ENCODE measurements at regions not wholly inside any gene's neighbourhood (a gene's known extent, or its start where the extent isn't known, plus 50 kb on each side); places are given as distances from the start of the nearest gene placed in this dataset.

DNA sequence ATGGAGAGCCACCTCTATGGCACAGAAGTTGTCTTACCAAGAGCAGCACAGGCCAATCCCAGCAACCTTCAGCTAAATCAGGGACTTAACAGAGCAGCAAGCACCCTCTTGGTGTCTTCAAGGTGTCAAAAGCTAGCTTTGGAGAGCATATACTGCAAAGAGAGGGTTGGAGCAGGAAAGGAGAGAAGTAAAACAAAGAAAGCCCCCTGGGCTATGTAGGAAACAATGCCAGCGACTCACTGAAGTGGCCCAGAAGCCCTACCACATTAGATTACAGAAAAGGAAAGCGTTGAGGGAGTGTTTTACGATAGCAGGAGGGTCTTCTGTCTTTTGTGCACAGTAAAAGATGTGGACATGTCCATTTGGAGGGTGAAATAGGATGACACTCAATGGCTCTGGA, 233.4 kb downstream of the MREG start:
- Mint-ChIP-seq H3K27me3 (peaks cover 26% of the 10 kb centered on the region), H3K27ac (no peak overlapping the region), H3K4me3 (no peak overlapping the region), H3K36me3 (ENCODE audit: low read depth) (peaks cover 2% of the 10 kb centered on the region), H3K4me1 (no peaks in the 10 kb centered on the region)
- no peak for DNase-seq
- ATAC-seq = no peak
- no peaks in the 10 kb centered on the region for H3K9me3 ChIP-seq (ENCODE audit: control insufficient read depth, low read length, poor library complexity, severe bottlenecking)

DNA sequence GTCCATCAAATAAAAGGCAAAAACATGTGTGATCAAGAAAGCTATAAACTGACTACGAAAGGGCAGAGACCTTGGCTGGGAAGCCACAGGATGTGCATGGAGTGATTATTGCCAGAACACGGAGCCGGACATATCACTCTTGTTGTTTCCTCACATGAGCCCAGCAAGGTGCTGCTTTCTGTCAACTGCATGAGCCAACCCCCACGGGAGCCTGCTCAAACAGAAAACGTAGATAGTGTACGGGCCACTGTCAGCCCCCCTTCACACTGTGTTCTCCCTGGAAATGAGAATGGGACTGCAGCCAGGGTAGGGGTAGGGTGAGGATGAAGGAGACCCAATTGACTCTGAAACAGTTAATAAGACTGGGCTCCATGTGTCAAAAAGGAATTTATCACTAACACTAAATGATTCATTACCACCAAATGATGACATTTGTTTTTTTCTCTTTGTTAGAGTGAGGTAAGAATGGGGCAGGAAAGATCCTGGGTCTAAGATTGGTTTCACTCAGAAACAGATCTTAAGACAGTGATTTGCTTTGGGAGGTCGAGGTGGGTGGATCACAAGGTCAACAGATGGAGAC, 235.8 kb downstream of the MREG start:
- Mint-ChIP-seq H3K27me3 (peaks cover 32% of the 10 kb centered on the region), H3K4me3 (no peak overlapping the region), H3K27ac (no peak overlapping the region), H3K4me1 (no peaks in the 10 kb centered on the region), H3K36me3 (ENCODE audit: low read depth) (peaks cover 2% of the 10 kb centered on the region)
- no peaks in the 10 kb centered on the region for H3K9me3 ChIP-seq (ENCODE audit: control insufficient read depth, low read length, poor library complexity, severe bottlenecking)
- ATAC-seq (no peak), DNase-seq (no peak)

DNA sequence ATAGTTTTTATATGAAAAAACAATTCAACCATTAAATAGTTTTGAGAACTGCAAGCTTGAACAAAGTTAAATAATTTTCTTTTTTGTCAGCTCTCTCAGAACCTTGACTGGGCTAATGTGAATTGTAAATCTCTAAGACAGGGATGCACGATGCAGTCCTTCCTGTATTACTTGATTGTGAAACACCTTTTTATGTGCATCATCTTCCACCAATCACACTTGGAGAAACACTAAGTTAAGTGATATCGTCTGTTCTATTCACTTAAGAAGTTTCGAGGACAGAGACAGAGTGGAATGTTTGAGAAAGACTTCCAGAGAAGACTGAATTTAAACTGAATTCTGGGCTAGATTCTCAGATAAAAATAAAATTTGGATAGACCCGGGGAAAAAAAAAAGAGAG, 238.2 kb downstream of the MREG start:
- no peak overlapping the region for H3K4me3 Mint-ChIP-seq
- peaks cover 2% of the 10 kb centered on the region for H3K36me3 Mint-ChIP-seq (ENCODE audit: low read depth)
- no peak for DNase-seq
- H3K27ac Mint-ChIP-seq = no peak overlapping the region
- H3K27me3 Mint-ChIP-seq = peaks cover 32% of the 10 kb centered on the region
- H3K9me3 ChIP-seq (ENCODE audit: control insufficient read depth, low read length, poor library complexity, severe bottlenecking) = no peaks in the 10 kb centered on the region
- no peaks in the 10 kb centered on the region for H3K4me1 Mint-ChIP-seq
- ATAC-seq = no peak

DNA sequence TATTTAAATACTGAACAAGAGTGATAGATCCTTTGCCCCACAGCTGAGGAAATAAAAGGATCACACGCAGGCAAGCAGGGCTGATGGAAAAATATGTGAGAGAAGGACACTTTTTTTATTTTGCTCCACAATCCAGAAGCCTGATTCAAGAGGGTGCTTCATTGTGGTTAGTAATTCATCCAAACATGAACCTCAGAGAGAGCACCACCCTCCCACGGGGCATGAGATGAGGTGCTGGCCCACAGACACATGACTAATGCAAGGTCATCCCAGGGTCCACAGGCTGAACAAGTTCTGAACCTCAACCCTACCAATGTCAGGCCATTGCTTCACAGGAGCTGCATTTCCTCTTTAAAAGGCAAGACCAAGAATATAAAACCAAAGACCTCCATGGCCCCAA, 239.6 kb downstream of the MREG start:
- ATAC-seq (no peak), DNase-seq (no peak)
- no peaks in the 10 kb centered on the region for H3K9me3 ChIP-seq (ENCODE audit: control insufficient read depth, low read length, poor library complexity, severe bottlenecking)
- no peak overlapping the region for H3K4me3 Mint-ChIP-seq
- H3K27me3 Mint-ChIP-seq = peaks cover 27% of the 10 kb centered on the region
- H3K36me3 Mint-ChIP-seq (ENCODE audit: low read depth) = no peaks in the 10 kb centered on the region
- no peak overlapping the region for H3K27ac Mint-ChIP-seq
- no peaks in the 10 kb centered on the region for H3K4me1 Mint-ChIP-seq

DNA sequence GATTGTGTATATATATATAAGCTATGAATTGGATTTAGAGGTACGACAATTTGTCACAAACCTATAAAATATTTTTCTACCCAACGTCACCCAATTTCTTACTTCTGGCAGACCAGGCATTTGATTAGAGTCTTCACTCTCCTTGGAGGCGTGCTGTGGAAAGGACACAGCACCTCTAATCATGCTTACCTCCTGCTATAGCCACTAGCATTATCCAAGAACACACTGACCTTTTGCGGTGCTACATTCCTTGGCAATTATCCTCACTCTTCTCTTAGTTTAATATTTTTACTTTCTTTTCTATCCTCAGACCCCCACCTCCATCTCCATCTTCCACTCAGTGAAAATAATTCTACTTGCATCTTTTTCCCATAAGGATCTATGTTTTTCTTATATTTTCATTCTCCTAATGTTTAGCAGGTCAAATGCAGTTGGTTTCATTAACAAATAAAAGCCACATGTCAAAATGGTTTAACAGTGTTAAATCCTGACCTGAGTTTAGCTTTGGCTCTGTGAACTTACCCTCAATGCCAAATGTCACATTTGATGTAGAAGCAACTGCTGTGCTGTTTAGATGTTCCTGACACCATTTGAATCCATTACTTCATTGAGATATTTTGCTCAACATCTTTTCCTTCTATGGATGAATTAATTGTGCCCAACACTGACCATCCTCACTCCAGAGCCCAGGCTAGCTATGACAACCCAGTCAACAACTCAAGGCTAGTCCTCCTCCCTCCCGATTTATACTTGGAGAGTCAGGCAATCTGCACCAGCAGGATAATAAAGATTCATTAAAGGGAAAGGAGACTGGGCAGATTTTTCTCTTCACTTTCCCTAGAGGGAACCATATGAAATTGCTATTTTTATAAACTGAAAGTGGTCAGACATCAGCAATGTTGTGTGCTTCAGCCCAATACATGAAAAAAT, 240.5 kb downstream of the MREG start:
- H3K4me3 Mint-ChIP-seq = no peak overlapping the region
- no peak for ATAC-seq
- peaks cover 2% of the 10 kb centered on the region for H3K9me3 ChIP-seq (ENCODE audit: control insufficient read depth, low read length, poor library complexity, severe bottlenecking)
- no peak overlapping the region for H3K27ac Mint-ChIP-seq
- no peak for DNase-seq
- H3K4me1 Mint-ChIP-seq = no peaks in the 10 kb centered on the region
- H3K27me3 Mint-ChIP-seq = peaks cover 27% of the 10 kb centered on the region
- H3K36me3 Mint-ChIP-seq (ENCODE audit: low read depth) = no peaks in the 10 kb centered on the region

DNA sequence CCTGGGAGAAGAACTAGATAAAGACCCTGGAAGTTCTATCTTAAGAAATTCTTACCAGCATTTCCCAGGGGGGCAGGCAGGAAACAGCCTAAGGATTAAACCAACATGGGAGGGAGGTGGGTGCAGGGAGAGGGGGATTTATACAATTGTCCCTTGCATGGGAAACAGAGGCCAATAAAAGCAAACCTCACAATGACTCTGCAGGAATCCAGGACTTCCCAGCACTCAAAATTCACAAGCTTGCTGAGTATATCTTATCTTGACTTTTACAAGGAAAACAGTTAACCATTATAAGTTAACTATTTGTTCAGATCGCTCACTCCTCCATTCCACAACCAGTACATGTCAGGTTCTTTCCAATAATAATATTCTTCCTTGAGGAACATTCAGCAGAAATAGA, 241.3 kb downstream of the MREG start:
- Mint-ChIP-seq H3K4me3 (no peak overlapping the region), H3K27ac (no peak overlapping the region), H3K4me1 (no peaks in the 10 kb centered on the region), H3K27me3 (peaks cover 23% of the 10 kb centered on the region), H3K36me3 (ENCODE audit: low read depth) (no peaks in the 10 kb centered on the region)
- DNase-seq (no peak), ATAC-seq (no peak)
- H3K9me3 ChIP-seq (ENCODE audit: control insufficient read depth, low read length, poor library complexity, severe bottlenecking) = peaks cover 2% of the 10 kb centered on the region

DNA sequence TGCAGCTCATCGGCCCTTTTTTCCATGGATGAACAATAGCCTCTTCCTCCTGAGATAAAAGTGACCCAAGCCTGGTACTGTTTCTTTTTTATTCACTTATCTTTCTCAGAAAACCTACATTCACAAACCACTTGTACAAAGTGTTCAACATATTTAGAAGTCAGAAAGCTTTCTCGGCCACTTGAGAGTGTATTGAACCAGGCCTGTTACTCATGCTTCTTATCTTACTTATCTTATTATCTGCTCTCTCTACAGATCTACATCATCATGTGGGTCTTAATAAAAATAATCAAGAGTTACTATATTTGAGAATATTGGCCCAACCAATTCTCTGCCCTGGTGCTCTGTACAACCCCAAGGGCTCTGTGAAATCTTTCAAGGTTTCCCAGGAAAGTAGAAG, 242.1 kb downstream of the MREG start:
- no peak for ATAC-seq
- H3K4me1 Mint-ChIP-seq = no peaks in the 10 kb centered on the region
- H3K9me3 ChIP-seq (ENCODE audit: control insufficient read depth, low read length, poor library complexity, severe bottlenecking) = peaks cover 2% of the 10 kb centered on the region
- no peak for DNase-seq
- H3K27ac Mint-ChIP-seq = no peak overlapping the region
- H3K27me3 Mint-ChIP-seq = peaks cover 29% of the 10 kb centered on the region
- H3K4me3 Mint-ChIP-seq = no peak overlapping the region
- no peaks in the 10 kb centered on the region for H3K36me3 Mint-ChIP-seq (ENCODE audit: low read depth)

DNA sequence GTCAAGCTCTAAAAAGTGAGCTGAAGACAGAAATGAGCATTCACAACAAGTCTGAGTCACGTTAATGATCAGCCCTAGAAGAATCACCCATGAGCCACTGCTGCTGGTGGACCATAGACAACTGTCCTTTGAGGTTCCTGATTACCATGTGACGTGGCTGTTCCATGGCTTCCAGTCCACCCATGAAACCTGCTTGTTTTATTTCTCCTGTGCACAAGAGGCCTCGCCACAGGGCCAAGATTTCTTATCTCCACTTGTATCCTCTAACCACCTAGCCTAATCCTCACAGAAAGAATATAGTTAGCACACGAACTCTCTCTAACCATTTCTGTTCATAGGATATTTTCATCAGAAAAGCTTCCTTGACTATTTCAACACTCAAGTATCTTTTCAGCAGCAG, 242.7 kb downstream of the MREG start:
- no peak for DNase-seq
- Mint-ChIP-seq H3K36me3 (ENCODE audit: low read depth) (no peaks in the 10 kb centered on the region), H3K27ac (no peak overlapping the region), H3K4me3 (no peak overlapping the region), H3K27me3 (peaks cover 27% of the 10 kb centered on the region), H3K4me1 (no peaks in the 10 kb centered on the region)
- no peak for ATAC-seq
- peaks cover 2% of the 10 kb centered on the region for H3K9me3 ChIP-seq (ENCODE audit: control insufficient read depth, low read length, poor library complexity, severe bottlenecking)

DNA sequence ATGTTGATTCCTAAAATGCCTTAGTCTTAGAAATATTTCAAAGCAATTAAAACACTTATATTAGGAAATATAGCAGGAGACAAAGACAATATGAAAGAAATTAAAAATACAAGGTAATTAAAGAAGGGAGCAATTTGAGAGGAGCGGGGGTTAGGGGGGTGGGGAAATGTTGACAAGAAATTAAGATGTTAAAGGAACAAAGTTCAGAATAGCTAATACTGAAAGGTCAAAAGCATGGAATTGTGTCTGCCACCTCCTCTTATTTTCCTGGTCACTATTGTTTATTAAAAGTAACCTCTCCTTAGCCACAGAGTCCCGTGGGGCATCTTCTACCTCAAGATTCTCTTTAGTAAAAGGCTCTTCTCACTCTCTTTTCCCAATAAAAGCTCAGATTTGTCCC, 244.1 kb downstream of the MREG start:
- H3K27me3 Mint-ChIP-seq = peaks cover 26% of the 10 kb centered on the region

DNA sequence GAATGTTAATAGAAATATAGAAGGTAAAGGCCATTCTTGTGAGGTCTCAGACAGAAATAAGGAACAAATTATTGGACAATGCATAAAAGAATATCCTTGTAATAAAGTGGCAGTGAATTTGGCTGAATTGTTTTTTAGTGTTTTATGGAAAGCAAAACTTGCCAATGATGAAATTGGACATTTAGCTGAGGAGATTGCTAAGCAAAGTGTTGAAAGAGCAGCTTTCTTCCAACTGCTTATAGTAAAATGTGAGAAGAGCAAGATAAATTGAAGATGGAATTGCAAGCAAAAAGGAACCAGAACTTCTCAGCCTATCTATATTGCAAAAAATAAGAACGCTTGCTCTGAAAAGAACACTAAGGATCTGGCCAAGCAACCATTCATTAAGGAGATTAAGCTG, 245.7 kb downstream of the MREG start:
- Mint-ChIP-seq H3K4me1 (no peaks in the 10 kb centered on the region), H3K36me3 (ENCODE audit: low read depth) (no peaks in the 10 kb centered on the region), H3K27me3 (peaks cover 17% of the 10 kb centered on the region), H3K4me3 (no peak overlapping the region), H3K27ac (no peak overlapping the region)
- peaks cover 2% of the 10 kb centered on the region for H3K9me3 ChIP-seq (ENCODE audit: control insufficient read depth, low read length, poor library complexity, severe bottlenecking)
- no peak for ATAC-seq
- DNase-seq = no peak

More for the DNA sequence above, 244.1 kb downstream of the MREG start:
- ATAC-seq (no peak), DNase-seq (no peak)
- Mint-ChIP-seq H3K4me3 (no peak overlapping the region), H3K27ac (no peak overlapping the region), H3K36me3 (ENCODE audit: low read depth) (no peaks in the 10 kb centered on the region), H3K4me1 (no peaks in the 10 kb centered on the region)
- peaks cover 2% of the 10 kb centered on the region for H3K9me3 ChIP-seq (ENCODE audit: control insufficient read depth, low read length, poor library complexity, severe bottlenecking)

DNA sequence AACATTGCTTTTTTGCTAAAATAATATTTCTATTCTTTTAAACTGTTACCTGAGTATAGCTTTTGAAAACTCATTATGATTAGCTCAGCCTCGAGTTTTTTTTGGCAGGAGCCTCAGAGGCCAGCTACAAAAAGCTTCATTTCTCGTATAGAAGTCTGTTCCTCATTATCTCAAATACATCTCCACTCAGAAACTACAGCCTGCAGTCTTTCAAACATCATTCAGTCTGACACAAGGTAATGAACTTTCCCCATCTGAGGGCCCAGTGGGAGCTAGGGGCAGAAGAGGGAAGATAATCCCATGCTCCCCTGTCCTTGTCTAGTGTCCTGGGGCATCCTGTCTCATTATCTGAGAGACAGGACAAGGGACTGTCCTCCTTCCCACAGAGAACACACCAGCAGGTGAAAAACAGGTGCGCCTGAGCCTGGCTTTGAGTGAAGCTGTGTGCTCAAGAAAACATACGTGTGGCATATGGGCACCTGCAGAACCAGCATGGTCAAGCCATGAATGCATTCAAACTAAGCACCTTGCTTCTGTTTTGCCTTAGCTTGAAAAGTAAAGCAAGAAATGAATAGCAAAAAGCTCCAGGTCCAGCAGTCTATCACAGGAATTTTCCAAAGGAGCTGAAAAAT, 247.5 kb downstream of the MREG start:
- no peak for ATAC-seq
- DNase-seq = no peak
- peaks cover 17% of the 10 kb centered on the region for H3K27me3 Mint-ChIP-seq
- H3K4me3 Mint-ChIP-seq = no peak overlapping the region
- H3K4me1 Mint-ChIP-seq = no peaks in the 10 kb centered on the region
- no peak overlapping the region for H3K27ac Mint-ChIP-seq
- H3K36me3 Mint-ChIP-seq (ENCODE audit: low read depth) = no peaks in the 10 kb centered on the region
- H3K9me3 ChIP-seq (ENCODE audit: control insufficient read depth, low read length, poor library complexity, severe bottlenecking) = peaks cover 2% of the 10 kb centered on the region

DNA sequence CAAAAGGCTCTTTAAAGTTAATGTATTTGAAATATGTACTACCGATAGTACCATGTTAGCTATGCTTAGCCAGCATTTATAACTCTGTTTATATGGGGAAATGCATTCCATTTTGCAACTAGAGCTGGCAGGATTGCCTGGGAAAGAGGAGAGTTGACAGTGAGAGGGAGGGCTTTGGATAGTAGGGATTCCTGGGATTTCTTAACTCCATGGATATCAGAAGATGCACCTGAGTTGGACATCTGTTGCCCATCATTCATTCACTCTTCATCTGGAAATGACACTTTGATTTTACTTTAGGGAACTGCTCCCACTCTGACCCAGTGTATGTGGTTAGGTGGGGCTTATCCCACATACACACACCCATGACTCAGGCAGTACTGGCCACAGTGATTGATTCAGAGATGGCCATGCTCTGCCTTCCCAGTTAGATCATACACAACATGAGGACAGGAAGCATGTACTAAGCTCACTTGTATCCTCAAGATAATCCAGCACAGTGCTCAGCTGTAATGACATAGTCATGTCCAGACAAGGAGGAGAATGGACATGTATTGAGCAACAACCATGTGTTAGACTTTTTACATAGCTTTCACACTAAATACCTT, 248.8 kb downstream of the MREG start:
- DNase-seq = no peak
- H3K36me3 Mint-ChIP-seq (ENCODE audit: low read depth) = no peaks in the 10 kb centered on the region
- no peak overlapping the region for H3K27ac Mint-ChIP-seq
- no peaks in the 10 kb centered on the region for H3K4me1 Mint-ChIP-seq
- peaks cover 2% of the 10 kb centered on the region for H3K9me3 ChIP-seq (ENCODE audit: control insufficient read depth, low read length, poor library complexity, severe bottlenecking)
- peaks cover 17% of the 10 kb centered on the region for H3K27me3 Mint-ChIP-seq
- H3K4me3 Mint-ChIP-seq = no peak overlapping the region
- no peak for ATAC-seq

DNA sequence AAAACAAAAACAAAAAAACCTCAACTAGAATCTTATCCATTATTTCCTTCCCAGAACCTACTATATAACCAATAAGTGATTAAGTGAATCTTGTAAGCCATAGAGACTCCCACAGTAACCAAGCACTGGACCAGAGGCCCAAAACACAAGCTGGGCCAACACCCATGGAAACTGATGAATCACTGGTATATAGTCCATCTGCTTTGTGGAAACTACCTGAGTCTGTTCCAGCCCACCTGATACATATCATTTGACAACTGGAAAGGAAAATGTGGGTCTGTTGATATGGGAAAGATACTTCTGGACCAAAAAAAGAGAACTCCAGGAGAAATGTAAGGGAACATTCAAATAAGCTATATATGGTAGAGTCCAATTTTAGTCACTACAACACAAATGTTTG, 252.8 kb downstream of the MREG start:
- Mint-ChIP-seq H3K27ac (no peak overlapping the region), H3K36me3 (ENCODE audit: low read depth) (no peaks in the 10 kb centered on the region), H3K4me1 (no peaks in the 10 kb centered on the region), H3K27me3 (peaks cover 8% of the 10 kb centered on the region), H3K4me3 (no peak overlapping the region)
- ATAC-seq (no peak), DNase-seq (no peak)
- H3K9me3 ChIP-seq (ENCODE audit: control insufficient read depth, low read length, poor library complexity, severe bottlenecking) = no peaks in the 10 kb centered on the region

Measured in T-helper 17 cell (primary cell).